ENCODE measurements at regions not wholly inside any gene's neighbourhood (a gene's known extent, or its start where the extent isn't known, plus 50 kb on each side); places are given as distances from the start of the nearest gene placed in this dataset.
A peak's percentile ranks its signal among the peaks of the same experiment; 100 is the strongest.

- DNase-seq, result no peak
These were observed 97.2 kb upstream of the COL8A1 start for GRCh38 chr3:99541181-99541580.

- no peak for DNase-seq
These were observed 101.0 kb upstream of the COL8A1 start for GRCh38 chr3:99537416-99537815.

- DNase-seq, result no peak
These were observed 101.7 kb upstream of the COL8A1 start for GRCh38 chr3:99536555-99537314.

GRCh38 chr3:99534951-99535704 lies 103.3 kb upstream of the COL8A1 start:
- DNase-seq, result no peak

- DNase-seq, result peak in 1 of 2 donors; percentile 1
These were observed 106.1 kb upstream of the COL8A1 start for GRCh38 chr3:99532246-99532645.

GRCh38 chr3:99529265-99529664 lies 109.1 kb upstream of the COL8A1 start:
- no peak for DNase-seq

GRCh38 chr3:99526921-99527320 lies 111.5 kb upstream of the COL8A1 start:
- DNase-seq, result no peak

- no peak for DNase-seq
These were observed 113.8 kb upstream of the COL8A1 start for GRCh38 chr3:99524559-99524958.

- DNase-seq, result no peak
These were observed 114.8 kb upstream of the COL8A1 start for GRCh38 chr3:99523431-99524127.

GRCh38 chr3:99522147-99522546 lies 116.2 kb upstream of the COL8A1 start:
- no peak for DNase-seq

- no peak for DNase-seq
These were observed 116.8 kb upstream of the COL8A1 start for GRCh38 chr3:99521551-99521950.

- no peak for DNase-seq
These were observed 117.9 kb upstream of the COL8A1 start for GRCh38 chr3:99520513-99520912.

GRCh38 chr3:99516936-99517335 lies 121.5 kb upstream of the COL8A1 start:
- no peak for DNase-seq

GRCh38 chr3:99515891-99516290 lies 122.5 kb upstream of the COL8A1 start:
- no peak for DNase-seq

- DNase-seq, result no peak
These were observed 129.2 kb upstream of the COL8A1 start for GRCh38 chr3:99509224-99509623.

- no peak for DNase-seq
These were observed 130.2 kb upstream of the COL8A1 start for GRCh38 chr3:99508191-99508590.

- peak in 1 of 2 donors; percentile 10 for DNase-seq
These were observed 132.6 kb upstream of the COL8A1 start for GRCh38 chr3:99505646-99506269.

- no peak for DNase-seq
These were observed 133.2 kb upstream of the COL8A1 start for GRCh38 chr3:99505200-99505599.

- no peak for DNase-seq
These were observed 134.1 kb upstream of the COL8A1 start for GRCh38 chr3:99504258-99504657.

GRCh38 chr3:99503350-99503749 lies 135.0 kb upstream of the COL8A1 start:
- no peak for DNase-seq

- DNase-seq, result no peak
These were observed 135.5 kb upstream of the COL8A1 start for GRCh38 chr3:99502871-99503270.

GRCh38 chr3:99500485-99500884 lies 137.9 kb upstream of the COL8A1 start:
- DNase-seq, result no peak

Data from stimulated activated CD4-positive, alpha-beta T cell treated with anti-CD3 and anti-CD28 coated beads, Interleukin-2, amount 100 ng/mL, for 48 hours (primary cell).